ENCODE measurements at regions not wholly inside any gene's neighbourhood (a gene's known extent, or its start where the extent isn't known, plus 50 kb on each side); places are given as distances from the start of the nearest gene placed in this dataset.
A peak's percentile ranks its signal among the peaks of the same experiment; 100 is the strongest.

GRCh38 chr16:73172241-73172972 is 124.5 kb upstream of the ZFHX3 start:
- Histone ChIP-seq H3K4me3 (ENCODE audit: low read length) (peak overlapping the region; percentile 26), H3K27me3 (ENCODE audit: control insufficient read depth, insufficient read depth, low read length) (no peaks in the 10 kb centered on the region), H3K9me3 (replicated peaks; ENCODE audit: low read length) (no peaks in the 10 kb centered on the region), H3K4me1 (ENCODE audit: control insufficient read depth, insufficient read depth, low read length) (peaks cover 37% of the 10 kb centered on the region), H3K9ac (ENCODE audit: low read depth, low read length) (peak overlapping the region; percentile 69), H3K36me3 (ENCODE audit: insufficient read depth, low read length) (no peaks in the 10 kb centered on the region), H3K4me2 (ENCODE audit: low read length) (peak overlapping the region; percentile 74)

DNA sequence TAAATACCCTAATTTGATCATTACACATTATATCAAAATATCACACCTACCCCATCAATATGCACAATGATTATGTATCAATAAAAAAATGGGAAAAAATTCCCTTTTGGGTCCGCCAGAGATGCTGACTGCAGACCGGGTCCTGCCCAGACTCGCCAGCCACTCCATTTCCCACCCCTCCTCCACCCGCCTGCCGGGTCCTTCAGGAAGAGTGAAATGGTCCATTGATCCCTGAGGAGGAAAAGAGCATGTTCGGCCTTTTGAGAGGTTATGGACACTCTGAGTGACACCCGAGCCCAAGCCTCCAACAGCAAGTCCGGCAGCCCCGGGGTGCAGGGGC is 123.9 kb upstream of the ZFHX3 start:
- Histone ChIP-seq H3K4me3 (ENCODE audit: low read length) (no peak overlapping the region), H3K9me3 (replicated peaks; ENCODE audit: low read length) (no peaks in the 10 kb centered on the region), H3K36me3 (ENCODE audit: insufficient read depth, low read length) (no peaks in the 10 kb centered on the region), H3K4me2 (ENCODE audit: low read length) (peak overlapping the region; percentile 74), H3K27me3 (ENCODE audit: control insufficient read depth, insufficient read depth, low read length) (no peaks in the 10 kb centered on the region), H3K9ac (ENCODE audit: low read depth, low read length) (peak overlapping the region; percentile 69), H3K4me1 (ENCODE audit: control insufficient read depth, insufficient read depth, low read length) (peaks cover 40% of the 10 kb centered on the region)

DNA sequence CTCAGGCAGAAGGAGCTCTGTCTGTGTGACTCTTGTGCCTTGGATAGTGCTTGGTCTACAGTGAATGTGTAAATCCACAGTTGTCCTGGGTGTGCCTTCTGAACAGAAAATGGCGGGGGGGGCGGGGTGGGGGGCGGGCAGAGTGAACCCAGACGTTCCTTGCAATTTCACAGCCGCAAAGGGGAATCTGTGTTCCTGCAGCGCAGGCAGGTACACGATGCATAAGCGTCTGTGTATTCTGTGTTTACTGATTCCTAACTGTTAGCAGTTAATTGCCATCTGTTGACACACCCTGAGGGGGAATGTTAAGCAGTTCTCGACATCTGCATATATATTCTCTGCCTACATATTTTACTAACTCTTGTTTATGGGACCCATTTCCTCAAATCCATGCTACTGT is 123.5 kb upstream of the ZFHX3 start:
- H3K4me2 ChIP-seq (ENCODE audit: low read length), result no peak overlapping the region
- no peaks in the 10 kb centered on the region for H3K9me3 ChIP-seq (replicated peaks; ENCODE audit: low read length)
- no peak overlapping the region for H3K9ac ChIP-seq (ENCODE audit: low read depth, low read length)
- H3K4me1 ChIP-seq (ENCODE audit: control insufficient read depth, insufficient read depth, low read length), result peaks cover 44% of the 10 kb centered on the region
- no peaks in the 10 kb centered on the region for H3K27me3 ChIP-seq (ENCODE audit: control insufficient read depth, insufficient read depth, low read length)
- no peaks in the 10 kb centered on the region for H3K36me3 ChIP-seq (ENCODE audit: insufficient read depth, low read length)
- H3K4me3 ChIP-seq (ENCODE audit: low read length), result no peak overlapping the region

DNA sequence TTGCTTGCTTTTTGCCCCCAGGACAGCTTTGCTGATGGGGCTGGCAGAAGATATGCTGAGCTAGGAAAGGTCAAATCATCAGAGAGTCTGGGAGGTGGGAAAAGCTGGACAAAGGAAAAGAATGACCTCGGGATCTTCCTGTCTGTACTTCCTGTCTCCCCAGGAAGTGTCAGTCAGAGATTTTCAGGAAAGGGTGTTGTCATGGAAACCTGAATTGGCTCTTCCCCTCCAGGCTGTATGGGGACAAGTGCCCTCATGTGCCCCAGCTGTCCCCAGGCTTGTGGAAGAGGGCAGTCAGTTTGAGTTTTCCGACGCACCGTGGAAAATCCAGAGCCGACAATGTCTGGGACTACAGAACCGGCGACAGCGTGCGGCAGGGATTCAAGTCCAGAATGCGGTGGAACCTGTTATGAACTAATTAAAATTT is 122.7 kb upstream of the ZFHX3 start:
- no peaks in the 10 kb centered on the region for H3K36me3 ChIP-seq (ENCODE audit: insufficient read depth, low read length)
- no peak overlapping the region for H3K9ac ChIP-seq (ENCODE audit: low read depth, low read length)
- no peak overlapping the region for H3K4me3 ChIP-seq (ENCODE audit: low read length)
- H3K9me3 ChIP-seq (replicated peaks; ENCODE audit: low read length), result no peaks in the 10 kb centered on the region
- H3K4me2 ChIP-seq (ENCODE audit: low read length), result peak overlapping the region; percentile 14
- peaks cover 49% of the 10 kb centered on the region for H3K4me1 ChIP-seq (ENCODE audit: control insufficient read depth, insufficient read depth, low read length)
- H3K27me3 ChIP-seq (ENCODE audit: control insufficient read depth, insufficient read depth, low read length), result no peaks in the 10 kb centered on the region

DNA sequence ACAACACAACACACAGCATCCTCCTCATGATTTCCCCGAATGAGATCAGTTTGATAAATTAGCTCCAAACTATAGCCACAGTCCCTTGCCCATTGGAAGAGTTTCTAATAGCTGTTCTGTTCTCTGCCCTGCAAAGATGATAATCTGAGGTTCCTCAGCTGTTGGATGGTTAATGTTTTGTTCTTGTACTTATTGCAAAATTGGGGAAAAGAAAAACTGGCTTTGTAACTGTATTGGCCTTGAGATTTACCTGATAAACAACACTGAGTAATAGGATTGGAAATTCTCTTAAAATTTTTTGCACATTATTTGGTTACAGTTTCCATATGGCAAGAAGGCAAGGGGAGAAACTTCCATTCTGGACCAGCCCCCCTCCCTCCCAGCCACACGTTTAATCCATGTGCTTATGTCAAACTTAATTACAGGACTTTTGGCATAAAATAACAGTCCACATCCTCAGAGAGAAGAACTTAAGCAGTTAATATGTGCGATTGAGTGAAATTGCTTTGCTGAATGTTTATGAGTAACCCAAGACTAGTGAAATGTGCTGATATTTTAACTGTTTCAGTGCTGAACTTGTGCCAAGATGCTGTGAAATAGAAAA is 119.1 kb upstream of the ZFHX3 start:
- Histone ChIP-seq H3K4me2 (ENCODE audit: low read length) (peak overlapping the region; percentile 62), H3K9me3 (replicated peaks; ENCODE audit: low read length) (no peaks in the 10 kb centered on the region), H3K4me1 (ENCODE audit: control insufficient read depth, insufficient read depth, low read length) (peaks cover 32% of the 10 kb centered on the region), H3K4me3 (ENCODE audit: low read length) (peak overlapping the region; percentile 15), H3K27me3 (ENCODE audit: control insufficient read depth, insufficient read depth, low read length) (no peaks in the 10 kb centered on the region), H3K36me3 (ENCODE audit: insufficient read depth, low read length) (no peaks in the 10 kb centered on the region), H3K9ac (ENCODE audit: low read depth, low read length) (no peak overlapping the region)

DNA sequence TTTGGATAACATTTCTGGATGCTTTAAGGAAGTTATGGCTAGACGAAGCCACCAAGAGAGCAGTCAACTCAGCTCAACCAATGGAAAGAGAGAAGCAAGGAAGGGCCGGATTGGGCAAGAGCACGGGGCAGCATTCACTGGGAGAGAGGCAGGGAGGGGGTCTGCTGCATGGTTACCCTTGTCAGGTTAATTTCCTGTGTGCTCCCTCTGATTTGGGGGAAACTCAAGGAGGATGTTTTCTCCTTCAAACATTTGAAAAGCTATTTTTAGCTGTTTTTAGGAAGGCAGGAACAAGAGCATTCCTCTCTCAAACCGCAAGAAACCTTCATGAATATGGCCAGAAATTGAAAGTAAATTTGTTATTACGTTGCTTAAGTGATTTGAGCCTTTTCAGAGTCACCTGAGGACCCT is 118.5 kb upstream of the ZFHX3 start:
- H3K9ac ChIP-seq (ENCODE audit: low read depth, low read length), result no peak overlapping the region
- peaks cover 26% of the 10 kb centered on the region for H3K4me1 ChIP-seq (ENCODE audit: control insufficient read depth, insufficient read depth, low read length)
- peak overlapping the region; percentile 31 for H3K4me3 ChIP-seq (ENCODE audit: low read length)
- H3K36me3 ChIP-seq (ENCODE audit: insufficient read depth, low read length), result no peaks in the 10 kb centered on the region
- H3K9me3 ChIP-seq (replicated peaks; ENCODE audit: low read length), result no peaks in the 10 kb centered on the region
- H3K27me3 ChIP-seq (ENCODE audit: control insufficient read depth, insufficient read depth, low read length), result no peaks in the 10 kb centered on the region
- peak overlapping the region; percentile 62 for H3K4me2 ChIP-seq (ENCODE audit: low read length)

- Histone ChIP-seq H3K27me3 (ENCODE audit: control insufficient read depth, insufficient read depth, low read length) (no peaks in the 10 kb centered on the region), H3K4me2 (ENCODE audit: low read length) (no peak overlapping the region), H3K9me3 (replicated peaks; ENCODE audit: low read length) (no peaks in the 10 kb centered on the region), H3K9ac (ENCODE audit: low read depth, low read length) (no peak overlapping the region), H3K4me1 (ENCODE audit: control insufficient read depth, insufficient read depth, low read length) (peaks cover 17% of the 10 kb centered on the region), H3K4me3 (ENCODE audit: low read length) (no peak overlapping the region), H3K36me3 (ENCODE audit: insufficient read depth, low read length) (no peaks in the 10 kb centered on the region)
These were observed 115.4 kb upstream of the ZFHX3 start for GRCh38 chr16:73163238-73163815.

GRCh38 chr16:73161977-73162376 is 114.0 kb upstream of the ZFHX3 start:
- Histone ChIP-seq H3K9ac (ENCODE audit: low read depth, low read length) (no peak overlapping the region), H3K4me2 (ENCODE audit: low read length) (no peak overlapping the region), H3K27me3 (ENCODE audit: control insufficient read depth, insufficient read depth, low read length) (no peaks in the 10 kb centered on the region), H3K36me3 (ENCODE audit: insufficient read depth, low read length) (no peaks in the 10 kb centered on the region), H3K4me3 (ENCODE audit: low read length) (no peak overlapping the region), H3K4me1 (ENCODE audit: control insufficient read depth, insufficient read depth, low read length) (peaks cover 11% of the 10 kb centered on the region), H3K9me3 (replicated peaks; ENCODE audit: low read length) (no peaks in the 10 kb centered on the region)

- Histone ChIP-seq H3K9ac (ENCODE audit: low read depth, low read length) (no peak overlapping the region), H3K27me3 (ENCODE audit: control insufficient read depth, insufficient read depth, low read length) (no peaks in the 10 kb centered on the region), H3K36me3 (ENCODE audit: insufficient read depth, low read length) (no peaks in the 10 kb centered on the region), H3K4me3 (ENCODE audit: low read length) (no peak overlapping the region), H3K4me1 (ENCODE audit: control insufficient read depth, insufficient read depth, low read length) (no peaks in the 10 kb centered on the region), H3K9me3 (replicated peaks; ENCODE audit: low read length) (no peaks in the 10 kb centered on the region), H3K4me2 (ENCODE audit: low read length) (no peak overlapping the region)
These were observed 111.4 kb upstream of the ZFHX3 start for GRCh38 chr16:73159296-73159695.

GRCh38 chr16:73157861-73158260 is 109.9 kb upstream of the ZFHX3 start:
- Histone ChIP-seq H3K9me3 (replicated peaks; ENCODE audit: low read length) (no peaks in the 10 kb centered on the region), H3K4me2 (ENCODE audit: low read length) (no peak overlapping the region), H3K36me3 (ENCODE audit: insufficient read depth, low read length) (no peaks in the 10 kb centered on the region), H3K4me3 (ENCODE audit: low read length) (no peak overlapping the region), H3K4me1 (ENCODE audit: control insufficient read depth, insufficient read depth, low read length) (no peaks in the 10 kb centered on the region), H3K9ac (ENCODE audit: low read depth, low read length) (no peak overlapping the region), H3K27me3 (ENCODE audit: control insufficient read depth, insufficient read depth, low read length) (no peaks in the 10 kb centered on the region)

DNA sequence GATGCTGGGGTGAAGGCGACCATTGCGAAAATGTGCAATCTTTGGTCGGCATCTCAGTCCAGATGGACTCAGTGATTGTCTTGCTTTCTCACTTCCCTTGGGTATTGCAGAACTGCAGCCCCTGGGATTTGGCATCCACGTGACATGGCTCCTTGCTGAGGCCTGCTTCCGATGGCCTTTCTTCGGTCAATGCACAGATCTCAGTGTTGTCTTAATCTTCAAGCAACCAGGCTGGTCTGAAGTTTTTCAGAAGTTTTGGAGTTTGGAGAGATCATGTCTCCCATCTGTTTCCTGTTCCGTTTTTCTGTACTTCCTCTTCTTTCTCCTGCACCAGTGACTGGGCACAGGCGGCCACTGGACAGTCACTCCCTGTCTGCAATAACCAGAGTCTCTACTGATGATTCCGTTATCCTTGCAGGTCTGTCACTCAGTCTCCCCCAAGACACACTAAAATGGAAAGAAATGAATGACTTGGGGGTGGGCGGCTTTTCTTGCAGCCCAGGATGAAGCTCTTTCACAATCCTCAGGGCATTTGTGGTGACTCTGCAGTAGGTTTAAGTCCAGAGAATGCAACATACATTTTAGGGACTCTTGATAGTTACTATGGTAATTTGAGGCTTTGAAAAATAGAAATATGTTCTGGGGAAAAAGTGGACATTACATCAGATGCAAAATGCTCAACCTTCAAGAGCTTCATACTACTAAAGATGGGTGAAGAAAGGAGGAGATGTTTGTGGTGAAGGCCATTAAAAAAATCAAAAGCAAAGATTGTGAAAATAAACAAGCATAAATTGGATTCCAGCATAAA is 106.3 kb upstream of the ZFHX3 start:
- Histone ChIP-seq H3K9ac (ENCODE audit: low read depth, low read length) (no peak overlapping the region), H3K36me3 (ENCODE audit: insufficient read depth, low read length) (no peaks in the 10 kb centered on the region), H3K4me3 (ENCODE audit: low read length) (no peak overlapping the region), H3K9me3 (replicated peaks; ENCODE audit: low read length) (no peaks in the 10 kb centered on the region), H3K4me2 (ENCODE audit: low read length) (no peak overlapping the region), H3K27me3 (ENCODE audit: control insufficient read depth, insufficient read depth, low read length) (no peaks in the 10 kb centered on the region), H3K4me1 (ENCODE audit: control insufficient read depth, insufficient read depth, low read length) (no peaks in the 10 kb centered on the region)
